Uterus (tissue), 3 donors: ENCODE measurements at regions not wholly inside any gene's neighbourhood (a gene's known extent, or its start where the extent isn't known, plus 50 kb on each side); places are given as distances from the start of the nearest gene placed in this dataset.

Source experiments
- DNase-seq, 2 donors: peaks; one replicate each; pipeline ENCODE4 v3.0.0-alpha.2; 2019 to 2020
- H3K27ac ChIP-seq, 2 donors: fragments of 200-600 bp; sonication (generic); 1 replicate in 1 of 2; 2 replicates in 1 of 2; pipeline ENCODE4 v1.5.1; 2016 to 2018
- H3K27me3 ChIP-seq, 2 donors: fragments of 200-600 bp; sonication (generic); one replicate each; pipeline ENCODE4 v1.5.1; 2018 to 2019; ENCODE audit warnings: control low read depth in 1 of 2
- H3K36me3 ChIP-seq, 2 donors: fragments of 200-600 bp; sonication (generic); one replicate each; pipeline ENCODE4 v1.5.1; 2019; ENCODE audit warnings: control low read depth in 1 of 2
- H3K4me1 ChIP-seq, 2 donors: fragments of 200-600 bp; sonication (generic); one replicate each; pipeline ENCODE4 v1.5.1; 2018 to 2019; ENCODE audit warnings: control low read depth in 1 of 2
- H3K4me3 ChIP-seq, 2 donors: fragments of 200-600 bp; sonication (generic); 1 replicate in 1 of 2; 2 replicates in 1 of 2; pipeline ENCODE4 v1.5.1; 2018 to 2019; ENCODE audit warnings: mild to moderate bottlenecking in 1 of 2
- H3K9me3 ChIP-seq, 2 donors: fragments of 200-600 bp; sonication (generic); one replicate each; pipeline ENCODE4 v1.5.1; 2019; ENCODE audit warnings: control low read depth in 1 of 2
- POLR2A ChIP-seq, 2 donors: fragments of 450-650 bp; IDR thresholded peaks; one replicate each; pipeline ENCODE4 v1.6.1; 2016; ENCODE audit warnings: antibody characterized with exemption in 2 of 2, mild to moderate bottlenecking in 1 of 2, moderate library complexity in 1 of 2
- intact Hi-C: fragments of 100-400 bp; cut with DNase I; formaldehyde crosslinking; loops from one replicate; pipeline ENCODE4 v1.15.1; 2023; ENCODE audit warnings: low total_unique reads
- TF ChIP-seq, protein P1 (sequence below), 4 experiments: fragments of 200-600 bp in 2 of 4; fragments of 450-650 bp in 2 of 4; sonication (generic) in 2 of 4; IDR thresholded peaks; one replicate each; pipeline ENCODE4 v1.5.1; 2016 to 2019; ENCODE audit warnings: antibody characterized with exemption in 4 of 4, mild to moderate bottlenecking in 2 of 4, moderate library complexity in 1 of 4
- donor health status: DM: yes; HTN: yes; CAD: no.

DNA sequence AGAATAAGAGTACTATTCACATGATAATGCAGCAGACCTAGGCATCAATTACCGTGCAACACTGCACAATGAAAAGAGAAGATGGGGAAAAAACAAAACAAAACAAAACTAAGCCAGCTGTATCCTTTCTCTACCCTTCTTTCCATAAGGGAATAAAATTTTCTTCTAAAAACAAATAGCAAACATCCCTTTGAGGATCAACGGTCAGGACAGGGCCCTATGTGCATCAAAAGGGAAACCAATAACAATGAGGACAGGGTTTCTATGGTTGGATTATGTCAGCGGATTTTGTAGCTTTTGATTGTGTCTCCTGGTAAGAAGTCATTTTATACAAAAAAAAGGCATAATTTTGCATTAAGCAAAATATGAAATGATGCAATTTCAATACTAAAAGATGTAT lies 350.3 kb downstream of the SLC6A15 start:
- Histone ChIP-seq H3K27me3 (no peaks in the 10 kb centered on the region), H3K9me3 (no peaks in the 10 kb centered on the region), H3K4me3 (no peak overlapping the region), H3K36me3 (no peaks in the 10 kb centered on the region), H3K27ac (no peak overlapping the region), H3K4me1 (no peaks in the 10 kb centered on the region)
- no peak for DNase-seq
- TF ChIP-seq POLR2A (IDR thresholded peaks at IDR 0.05): no peak
- TF ChIP-seq, protein P1, sequence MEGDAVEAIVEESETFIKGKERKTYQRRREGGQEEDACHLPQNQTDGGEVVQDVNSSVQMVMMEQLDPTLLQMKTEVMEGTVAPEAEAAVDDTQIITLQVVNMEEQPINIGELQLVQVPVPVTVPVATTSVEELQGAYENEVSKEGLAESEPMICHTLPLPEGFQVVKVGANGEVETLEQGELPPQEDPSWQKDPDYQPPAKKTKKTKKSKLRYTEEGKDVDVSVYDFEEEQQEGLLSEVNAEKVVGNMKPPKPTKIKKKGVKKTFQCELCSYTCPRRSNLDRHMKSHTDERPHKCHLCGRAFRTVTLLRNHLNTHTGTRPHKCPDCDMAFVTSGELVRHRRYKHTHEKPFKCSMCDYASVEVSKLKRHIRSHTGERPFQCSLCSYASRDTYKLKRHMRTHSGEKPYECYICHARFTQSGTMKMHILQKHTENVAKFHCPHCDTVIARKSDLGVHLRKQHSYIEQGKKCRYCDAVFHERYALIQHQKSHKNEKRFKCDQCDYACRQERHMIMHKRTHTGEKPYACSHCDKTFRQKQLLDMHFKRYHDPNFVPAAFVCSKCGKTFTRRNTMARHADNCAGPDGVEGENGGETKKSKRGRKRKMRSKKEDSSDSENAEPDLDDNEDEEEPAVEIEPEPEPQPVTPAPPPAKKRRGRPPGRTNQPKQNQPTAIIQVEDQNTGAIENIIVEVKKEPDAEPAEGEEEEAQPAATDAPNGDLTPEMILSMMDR (IDR thresholded peaks at IDR 0.05): no peak
- intact Hi-C loops: no loop called here

DNA sequence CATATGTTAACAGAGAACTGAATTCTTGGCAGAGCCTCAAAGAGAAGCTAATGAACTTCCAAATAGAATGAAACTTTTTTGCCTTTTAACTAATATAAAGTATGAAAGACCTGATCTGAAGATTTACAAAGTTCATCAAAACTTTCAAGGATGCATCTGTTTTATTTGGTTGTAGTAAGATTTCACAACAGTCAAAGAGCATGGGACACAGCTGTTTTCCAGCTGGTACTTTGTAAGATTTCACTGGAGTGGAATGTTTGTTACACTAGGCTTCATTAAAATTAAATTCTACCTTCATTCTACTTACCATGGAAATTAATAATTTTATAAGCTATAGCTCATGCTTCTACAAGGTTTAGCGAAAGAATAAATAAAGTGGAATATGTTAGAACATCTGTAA lies 351.2 kb downstream of the SLC6A15 start:
- no peaks in the 10 kb centered on the region for H3K36me3 ChIP-seq
- no peak for TF ChIP-seq POLR2A (IDR thresholded peaks at IDR 0.05)
- TF ChIP-seq, protein P1 (IDR thresholded peaks at IDR 0.05): no peak

DNA sequence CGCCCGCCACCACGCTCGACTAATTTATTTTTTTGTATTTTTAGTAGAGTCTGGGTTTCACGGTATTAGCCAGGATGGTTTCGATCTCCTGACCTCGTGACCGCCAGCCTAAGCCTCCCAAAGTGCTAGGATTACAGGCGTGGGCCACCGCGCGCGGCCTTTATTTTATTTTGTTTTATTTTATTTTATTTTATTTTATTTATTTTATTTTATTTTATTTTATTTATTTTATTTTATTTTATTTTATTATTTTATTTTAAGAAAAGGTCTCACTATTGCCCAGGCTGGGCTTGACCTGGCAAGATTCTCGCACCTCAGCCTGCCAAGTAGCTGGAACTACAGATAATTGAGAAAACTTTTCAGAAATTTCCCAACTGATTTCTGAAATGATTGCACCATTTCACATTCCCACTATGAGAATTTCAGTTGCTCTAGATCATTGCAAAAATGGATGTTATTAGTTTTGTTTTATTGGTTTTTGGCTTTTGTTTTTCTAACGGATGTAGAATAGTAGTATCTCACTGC lies 358.3 kb downstream of the SLC6A15 start:
- Histone ChIP-seq H3K4me3 (no peak overlapping the region), H3K36me3 (no peaks in the 10 kb centered on the region), H3K4me1 (no peaks in the 10 kb centered on the region), H3K27me3 (no peaks in the 10 kb centered on the region), H3K27ac (no peak overlapping the region), H3K9me3 (no peaks in the 10 kb centered on the region)
- TF ChIP-seq, protein P1 (IDR thresholded peaks at IDR 0.05): no peak
- TF ChIP-seq POLR2A (IDR thresholded peaks at IDR 0.05): no peak
- DNase-seq: no peak
- intact Hi-C loops: no loop called here

More for the DNA sequence above, 351.2 kb downstream of the SLC6A15 start:
- intact Hi-C loops: no loop called here
- no peak overlapping the region for H3K27ac ChIP-seq
- no peaks in the 10 kb centered on the region for H3K9me3 ChIP-seq
- H3K4me1 ChIP-seq: no peaks in the 10 kb centered on the region
- DNase-seq: no peak
- no peak overlapping the region for H3K4me3 ChIP-seq
- H3K27me3 ChIP-seq: no peaks in the 10 kb centered on the region

- no peak for DNase-seq
- Histone ChIP-seq H3K27ac (no peak overlapping the region), H3K4me1 (no peaks in the 10 kb centered on the region), H3K9me3 (no peaks in the 10 kb centered on the region), H3K36me3 (no peaks in the 10 kb centered on the region), H3K27me3 (no peaks in the 10 kb centered on the region), H3K4me3 (no peak overlapping the region)
- no peak for TF ChIP-seq POLR2A (IDR thresholded peaks at IDR 0.05)
- TF ChIP-seq, protein P1 (IDR thresholded peaks at IDR 0.05): no peak
- intact Hi-C loops: no loop called here
Measured at GRCh38 chr12:84553331-84554117, 359.1 kb downstream of the SLC6A15 start.

DNA sequence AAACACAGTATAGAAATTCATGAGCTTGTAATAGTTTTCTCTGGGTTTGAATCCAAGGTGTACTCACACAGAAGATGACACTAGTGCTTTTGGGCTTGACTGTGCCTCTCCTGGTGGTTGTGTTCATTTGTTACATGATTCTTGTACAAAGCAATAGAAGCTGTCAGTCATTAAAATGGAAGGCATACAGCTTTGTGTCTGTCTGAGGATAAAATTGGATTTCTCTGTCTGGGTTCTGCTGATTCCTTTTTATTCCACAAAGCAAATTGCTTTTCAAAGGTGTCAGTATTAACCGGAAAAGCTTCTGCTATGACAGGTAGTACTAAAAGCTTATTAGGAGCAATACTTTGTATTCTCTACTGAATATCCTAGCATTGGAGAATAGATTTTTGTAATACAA lies 361.2 kb downstream of the SLC6A15 start:
- no peaks in the 10 kb centered on the region for H3K4me1 ChIP-seq
- H3K4me3 ChIP-seq: no peak overlapping the region
- DNase-seq: no peak
- H3K9me3 ChIP-seq: no peaks in the 10 kb centered on the region
- H3K36me3 ChIP-seq: no peaks in the 10 kb centered on the region
- TF ChIP-seq, protein P1 (IDR thresholded peaks at IDR 0.05): no peak
- no peak for TF ChIP-seq POLR2A (IDR thresholded peaks at IDR 0.05)
- no peaks in the 10 kb centered on the region for H3K27me3 ChIP-seq
- H3K27ac ChIP-seq: no peak overlapping the region
- intact Hi-C loops: no loop called here
